Right renal cortex interstitium (tissue), 3 donors: ENCODE measurements at regions not wholly inside any gene's neighbourhood (a gene's known extent, or its start where the extent isn't known, plus 50 kb on each side); places are given as distances from the start of the nearest gene placed in this dataset.
"Not testable (repeated sequence)": the region's sequence is repeated elsewhere in the genome, so short reads cannot be mapped to it uniquely, and the experiment has no call there.

Source experiments
- DNase-seq, 3 donors: peaks; one replicate each; pipeline ENCODE4 v3.0.0-alpha.2; 2013; ENCODE audit warnings: low read depth in 3 of 3, low spot score in 2 of 3

DNA sequence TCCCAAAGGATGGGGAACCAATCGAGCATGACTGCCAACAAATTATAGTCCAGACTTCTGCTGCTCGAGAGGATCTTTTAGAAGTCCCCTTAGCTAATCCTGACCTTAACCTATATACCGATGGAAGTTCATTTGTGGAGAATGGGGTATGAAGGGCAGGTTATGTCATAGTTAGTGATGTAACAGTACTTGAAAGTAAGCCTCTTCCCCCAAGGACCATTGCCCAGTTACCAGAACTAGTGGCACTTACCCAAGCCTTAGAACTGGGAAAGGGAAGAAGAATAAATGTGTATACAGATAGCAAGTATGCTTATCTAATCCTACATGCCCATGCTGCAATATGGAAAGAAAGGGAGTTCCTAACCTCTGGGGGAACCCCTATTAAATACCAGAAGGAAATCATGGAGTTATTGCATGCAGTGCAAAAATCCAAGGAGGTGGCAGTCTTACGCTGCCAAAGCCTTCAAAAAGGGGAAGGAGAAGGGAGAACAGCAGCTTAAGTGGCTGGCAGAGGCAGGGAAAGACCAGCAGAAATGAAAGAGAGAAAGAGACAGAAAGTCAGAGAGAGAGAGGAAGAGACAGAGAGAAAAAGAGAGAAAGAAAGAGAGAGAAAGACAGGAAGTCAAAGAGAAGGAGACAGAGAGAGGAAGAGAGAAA lies 224.4 kb upstream of the SLC8A1 start:
- not testable (repeated sequence) for DNase-seq

- no peak for DNase-seq
These were observed 228.7 kb upstream of the SLC8A1 start for GRCh38 chr2:40680547-40680946.

DNA sequence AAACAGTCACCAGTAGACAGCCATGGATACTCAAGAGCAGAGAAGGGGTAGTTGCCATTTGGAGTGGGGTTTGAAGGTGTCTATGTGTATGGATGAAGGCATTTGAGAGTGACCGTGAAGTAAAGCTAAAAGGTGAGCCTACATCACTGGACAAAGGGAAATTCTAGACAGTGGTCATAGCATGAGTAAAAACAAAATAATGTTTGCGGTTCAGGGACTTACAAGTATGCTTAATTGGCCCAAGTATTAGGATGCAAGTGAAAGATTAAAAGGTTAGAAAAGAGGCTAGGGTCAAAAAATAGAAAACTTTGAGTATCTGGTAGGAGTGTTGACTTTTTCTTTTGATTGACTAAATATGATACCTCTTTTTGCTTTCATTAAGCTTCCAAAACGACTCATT lies 238.1 kb upstream of the SLC8A1 start:
- no peak for DNase-seq

GRCh38 chr2:40690525-40690924 lies 238.6 kb upstream of the SLC8A1 start:
- DNase-seq: no peak

DNA sequence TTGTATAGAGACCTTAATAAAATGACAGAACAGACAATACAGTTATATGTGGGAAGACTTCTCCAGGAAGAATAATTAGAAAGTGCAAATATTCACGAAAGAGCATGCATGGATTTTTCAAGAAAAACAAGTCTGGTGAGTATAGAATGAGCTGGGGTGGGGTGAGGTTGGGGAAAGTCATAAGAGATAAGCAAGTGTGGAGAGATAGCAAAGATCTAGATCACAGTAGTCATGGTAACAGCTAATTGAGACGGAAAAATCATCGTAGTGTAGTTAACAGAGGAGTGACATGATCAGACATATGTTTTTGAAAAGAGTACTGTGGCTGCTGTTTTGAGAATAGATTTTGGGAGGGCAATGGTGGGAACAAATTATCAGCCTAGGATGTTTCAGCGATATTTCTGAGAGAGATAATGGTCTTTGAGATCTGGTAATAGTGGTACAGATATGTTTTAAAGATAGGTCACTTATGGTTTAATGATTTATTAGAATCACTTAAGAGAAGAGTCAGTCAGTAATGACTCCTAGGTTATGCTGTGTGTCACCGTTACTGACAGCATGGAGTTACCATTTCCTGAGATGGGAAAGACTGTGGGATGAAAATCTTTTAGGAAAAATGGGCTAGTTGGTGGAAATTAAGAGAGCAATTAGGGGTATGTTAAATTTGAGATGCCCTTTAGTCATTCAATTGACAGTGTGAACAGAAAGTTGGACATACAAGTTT lies 248.5 kb upstream of the SLC8A1 start:
- no peak for DNase-seq

GRCh38 chr2:40712197-40712894 lies 260.5 kb upstream of the SLC8A1 start:
- DNase-seq: not testable (repeated sequence)

GRCh38 chr2:40716879-40717278 lies 265.0 kb upstream of the SLC8A1 start:
- DNase-seq: no peak

DNA sequence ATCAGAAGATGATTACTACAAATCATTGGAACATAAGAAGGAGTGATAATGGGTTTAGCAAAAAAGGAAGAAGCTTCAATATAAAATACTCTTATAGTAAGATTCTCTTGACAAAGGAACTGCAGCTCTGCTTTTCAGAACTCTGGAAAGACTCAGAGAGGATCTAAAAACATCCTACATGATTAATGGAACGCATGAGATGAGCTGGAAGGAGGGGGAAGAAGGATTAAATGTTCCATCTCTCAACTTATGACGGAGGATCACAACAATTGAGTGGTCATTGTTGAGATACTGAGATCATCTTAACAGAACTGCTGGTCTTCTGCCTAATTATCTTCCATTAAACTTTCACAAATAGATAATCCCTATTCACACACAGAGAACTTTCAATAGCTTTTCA lies 267.5 kb upstream of the SLC8A1 start:
- no peak for DNase-seq

GRCh38 chr2:40721595-40721994 lies 269.7 kb upstream of the SLC8A1 start:
- no peak for DNase-seq

DNA sequence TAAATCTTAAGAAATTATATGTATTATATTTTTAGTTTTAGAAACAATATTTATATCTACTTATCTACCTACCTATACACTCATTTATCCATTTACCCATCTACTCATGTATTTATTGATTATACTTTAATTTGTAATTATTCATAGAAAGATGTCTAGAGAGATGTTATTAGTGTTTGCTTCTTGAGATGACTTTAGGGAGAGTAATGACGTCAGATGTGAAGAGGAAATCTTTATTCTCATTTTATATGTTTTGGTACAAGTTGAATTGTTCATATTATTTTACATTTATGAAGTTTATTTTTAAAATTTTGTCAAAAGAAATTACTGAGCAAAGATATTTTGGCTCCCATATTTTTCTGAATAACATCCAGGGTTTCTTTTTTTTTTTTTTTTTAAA lies 271.3 kb upstream of the SLC8A1 start:
- DNase-seq: no peak

- DNase-seq: no peak
These were observed 273.1 kb upstream of the SLC8A1 start for GRCh38 chr2:40725040-40725439.

DNA sequence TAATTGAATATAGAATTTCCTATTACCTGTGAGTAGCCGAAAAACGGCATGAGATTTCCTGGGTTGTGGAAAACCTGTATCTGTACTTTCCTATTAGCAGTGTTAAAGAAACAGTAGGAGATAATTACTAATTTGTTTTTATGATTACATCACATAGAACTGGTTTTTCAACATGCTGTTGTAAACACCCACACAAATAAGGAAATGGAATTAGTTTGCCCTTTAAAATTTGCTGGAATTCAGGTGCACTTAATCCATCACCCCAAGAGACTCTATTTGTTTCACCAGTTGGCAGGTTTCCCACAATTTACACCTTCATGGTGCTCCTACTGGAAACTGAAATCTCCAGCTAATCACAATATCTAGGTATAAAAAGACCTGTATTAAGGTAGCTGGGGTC lies 274.1 kb upstream of the SLC8A1 start:
- no peak for DNase-seq

GRCh38 chr2:40734797-40735196 lies 282.9 kb upstream of the SLC8A1 start:
- DNase-seq: no peak

GRCh38 chr2:40737180-40737579 lies 285.3 kb upstream of the SLC8A1 start:
- DNase-seq: no peak

DNA sequence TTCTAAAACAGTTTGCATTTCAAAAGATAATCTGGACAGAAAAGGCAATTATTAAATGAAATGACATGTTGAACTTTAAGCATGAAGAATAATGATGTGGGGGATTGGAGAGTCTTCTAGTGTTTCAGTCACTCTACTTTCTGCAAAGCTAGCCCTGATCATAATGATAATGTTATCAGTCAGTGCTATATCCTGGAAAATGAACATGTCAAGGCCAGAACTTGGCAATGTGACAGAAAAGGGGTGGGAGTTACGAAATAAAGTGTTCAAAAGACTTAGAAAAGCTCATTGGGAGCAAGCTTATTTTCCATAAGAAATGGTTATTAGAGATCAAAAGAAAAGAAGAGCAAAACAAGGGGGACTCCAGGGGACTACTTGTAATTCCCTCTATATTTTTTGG lies 288.5 kb upstream of the SLC8A1 start:
- DNase-seq: no peak

DNA sequence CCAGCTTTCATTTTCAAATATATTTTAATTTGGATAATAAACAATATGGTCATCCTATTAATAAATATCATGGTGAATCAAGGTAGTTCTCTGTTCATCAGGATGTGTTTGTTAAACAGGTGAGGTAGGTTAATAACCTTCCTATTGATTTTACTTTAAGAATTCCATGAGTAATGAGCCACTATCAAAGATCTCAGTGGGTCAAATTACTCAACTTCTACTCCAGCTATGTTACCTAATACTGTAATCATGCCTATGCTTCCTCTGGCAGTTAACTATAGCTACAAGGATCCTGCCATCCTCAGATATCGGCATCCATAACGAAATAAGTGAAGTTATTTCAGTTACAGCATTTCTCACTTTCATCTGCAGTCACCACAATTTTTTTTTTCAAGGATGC lies 289.6 kb upstream of the SLC8A1 start:
- no peak for DNase-seq

DNA sequence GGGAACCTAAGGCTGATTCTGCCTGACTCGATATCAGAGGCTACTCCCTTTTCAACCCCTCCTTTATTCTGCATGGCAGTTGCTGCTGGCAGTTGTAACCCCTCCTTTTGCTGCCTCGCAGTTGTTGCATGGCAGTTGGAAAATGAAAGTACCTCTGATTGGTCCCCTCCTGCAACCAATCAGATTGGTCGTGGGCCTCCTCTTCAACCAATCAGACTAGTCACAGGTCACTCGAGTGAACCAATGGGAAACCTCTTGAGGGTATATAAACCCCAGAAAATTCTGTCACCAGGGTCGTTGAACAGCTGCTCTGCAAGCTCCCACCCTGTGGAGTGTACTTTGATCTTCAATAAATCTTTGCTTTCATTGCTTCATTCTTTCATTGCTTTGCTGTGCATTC lies 294.3 kb upstream of the SLC8A1 start:
- DNase-seq: no peak

GRCh38 chr2:40751981-40752380 lies 300.1 kb upstream of the SLC8A1 start:
- no peak for DNase-seq

DNA sequence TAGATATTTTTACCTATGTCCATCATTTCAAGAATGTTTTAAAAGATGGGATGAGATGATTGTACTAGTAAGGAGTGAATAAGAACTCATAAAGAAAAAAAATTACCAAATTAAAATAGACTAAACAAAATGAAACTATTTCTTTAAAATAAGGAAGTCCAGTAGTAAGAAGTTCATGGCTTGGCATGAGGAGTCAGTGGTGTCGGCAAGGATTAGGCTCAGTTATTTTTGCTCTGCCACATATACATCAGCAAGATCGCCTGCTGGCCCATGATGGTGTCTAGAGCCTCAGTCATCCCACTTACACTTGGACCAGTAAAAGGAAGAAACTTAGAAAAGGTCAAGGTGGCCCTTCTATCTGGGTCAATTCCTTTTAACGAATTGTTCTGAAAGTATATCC lies 300.9 kb upstream of the SLC8A1 start:
- DNase-seq: no peak

- no peak for DNase-seq
These were observed 303.0 kb upstream of the SLC8A1 start for GRCh38 chr2:40754912-40755311.

DNA sequence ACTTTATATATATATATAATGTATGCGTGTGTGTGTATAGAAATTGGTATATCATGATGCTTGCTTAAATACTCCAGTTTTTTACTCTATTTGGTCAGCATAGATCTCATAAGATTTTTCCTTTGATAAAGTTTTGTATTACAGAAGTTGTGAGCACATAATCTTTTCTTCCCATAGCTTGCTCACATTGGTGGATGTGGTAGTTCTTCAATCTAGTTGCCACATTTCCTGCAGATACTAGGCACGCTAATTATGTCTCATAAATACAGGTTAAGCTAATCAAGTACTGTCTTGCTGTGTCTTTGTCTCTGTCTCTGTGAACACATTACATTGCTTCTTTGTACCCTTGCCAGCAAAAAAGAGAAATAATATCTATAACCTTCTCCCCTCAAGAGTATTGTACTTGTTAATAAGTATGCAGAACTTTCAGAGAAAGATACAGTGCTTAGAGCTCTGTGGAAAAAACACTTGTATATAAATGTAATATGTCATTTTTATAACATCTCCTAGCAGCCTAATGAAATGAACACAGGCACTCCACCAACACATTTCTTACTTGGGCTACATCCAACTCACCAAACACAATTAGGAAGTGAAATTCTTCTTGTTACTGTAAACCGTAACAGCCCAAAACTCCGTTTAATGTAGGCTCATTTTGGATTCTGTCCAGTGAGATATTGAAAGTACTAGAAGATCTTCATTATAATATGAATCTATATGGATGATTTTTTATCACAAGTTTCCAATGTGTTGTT lies 306.7 kb upstream of the SLC8A1 start:
- DNase-seq: no peak
